ENCODE measurements at regions not wholly inside any gene's neighbourhood (a gene's known extent, or its start where the extent isn't known, plus 50 kb on each side); places are given as distances from the start of the nearest gene placed in this dataset.

DNA sequence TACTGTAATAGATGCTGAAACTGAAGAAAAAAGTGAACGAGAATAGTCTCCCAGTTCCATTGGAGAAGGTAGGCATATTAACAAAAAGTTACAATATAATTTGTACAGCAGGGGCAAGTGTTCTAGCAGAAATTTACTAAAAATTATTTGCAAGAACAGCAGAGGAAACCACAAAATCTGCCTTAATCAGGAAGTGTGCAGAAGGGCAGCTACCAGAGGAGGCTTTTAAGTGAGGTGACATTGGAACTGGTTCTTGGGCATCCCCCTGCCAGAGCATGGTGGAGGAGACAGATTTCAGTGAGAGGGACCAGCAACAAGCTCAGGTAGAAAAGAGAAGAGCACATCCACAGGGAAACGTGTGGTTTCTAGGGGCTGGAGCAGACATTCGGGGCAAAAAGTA is 279.3 kb upstream of the CAMK1G start:
- TF ChIP-seq MXI1 (conservative IDR thresholded peaks at IDR 0.05; ENCODE audit: poor library complexity, severe bottlenecking) (no peak), EZH2 (IDR thresholded peaks at IDR 0.05; ENCODE audit: borderline replicate concordance, insufficient read depth, low read length, poor library complexity, severe bottlenecking) (no peak), CTCF (IDR thresholded peaks at IDR 0.05; ENCODE audit: poor library complexity, severe bottlenecking) (no peak), SMC3 (conservative IDR thresholded peaks at IDR 0.05; ENCODE audit: poor library complexity) (no peak)
